Tibial nerve (tissue), 4 donors: ENCODE measurements at regions not wholly inside any gene's neighbourhood (a gene's known extent, or its start where the extent isn't known, plus 50 kb on each side); places are given as distances from the start of the nearest gene placed in this dataset.

Experiments
- DNase-seq, 2 donors: peaks; one replicate each; pipeline ENCODE4 v3.0.0-alpha.2; 2019; ENCODE audit warnings: low spot score in 2 of 2
- H3K27ac ChIP-seq, 4 donors: fragments of 200-600 bp; sonication (generic) in 3 of 4; one replicate each; pipeline ENCODE4 v1.5.1; 2017 to 2019; ENCODE audit warnings: mild to moderate bottlenecking in 1 of 4
- H3K27me3 ChIP-seq, 2 donors: fragments of 200-600 bp; sonication (generic) in 1 of 2; one replicate each; pipeline versions ENCODE4 v1.5.1 to v1.6.0; 2017 to 2019
- H3K36me3 ChIP-seq, 3 donors: fragments of 200-600 bp; sonication (generic); one replicate each; pipeline ENCODE4 v1.5.1; 2018 to 2019
- H3K4me1 ChIP-seq, 4 donors: fragments of 200-600 bp; sonication (generic) in 3 of 4; one replicate each; pipeline ENCODE4 v1.5.1; 2017 to 2019
- H3K4me3 ChIP-seq, 4 donors: fragments of 200-600 bp; sonication (generic) in 3 of 4; one replicate each; pipeline ENCODE4 v1.5.1; 2017 to 2019; ENCODE audit warnings: mild to moderate bottlenecking in 1 of 4, moderate library complexity in 1 of 4
- H3K9me3 ChIP-seq, 4 donors: fragments of 200-600 bp; sonication (generic) in 3 of 4; one replicate each; pipeline ENCODE4 v1.5.1; 2017 to 2019
- EP300 ChIP-seq, 2 donors: sonication (generic); formaldehyde crosslinking; IDR thresholded peaks; one replicate each; pipeline ENCODE4 v1.6.1; 2017; ENCODE audit warnings: antibody characterized with exemption in 2 of 2, mild to moderate bottlenecking in 1 of 2
- POLR2A ChIP-seq, 2 donors: fragments of 450-650 bp; IDR thresholded peaks; one replicate each; pipeline ENCODE4 v1.6.1; 2017; ENCODE audit warnings: antibody characterized with exemption in 2 of 2, mild to moderate bottlenecking in 2 of 2, moderate library complexity in 2 of 2
- WGBS, 2 donors: methylation state at CpG; one replicate each; pipeline ENCODE4 v1.1.5; 2018; 5-methylcytosine and 5-hydroxymethylcytosine counted together
- TF ChIP-seq, protein P1 (sequence below), 5 experiments: fragments of 200-600 bp in 3 of 5; fragments of 450-650 bp in 2 of 5; sonication (generic) in 3 of 5; IDR thresholded peaks; one replicate each; pipeline ENCODE4 v1.5.1; 2016 to 2019; ENCODE audit warnings: antibody characterized with exemption in 5 of 5, mild to moderate bottlenecking in 3 of 5, moderate library complexity in 2 of 5

DNA sequence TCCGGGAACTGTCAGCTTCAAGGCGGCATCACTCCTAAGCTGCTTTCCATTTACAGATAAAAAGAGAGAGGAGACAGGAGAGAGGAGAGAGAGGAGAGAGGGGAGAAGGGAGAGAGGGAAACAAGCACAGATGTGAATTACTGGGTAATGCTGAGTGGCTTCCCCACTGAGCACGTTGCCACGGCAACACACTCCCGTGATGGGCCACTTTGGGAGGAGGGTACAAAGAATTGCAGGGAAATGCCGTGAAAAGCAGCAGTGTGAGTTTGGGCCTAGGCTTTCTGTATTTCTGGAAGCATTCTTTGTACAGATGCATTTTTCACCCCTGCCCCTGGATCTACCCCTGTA is 128.0 kb upstream of the IRF2BP2 start:
- Histone ChIP-seq H3K27me3 (no peaks in the 10 kb centered on the region), H3K36me3 (no peaks in the 10 kb centered on the region), H3K27ac (no peak overlapping the region), H3K9me3 (no peaks in the 10 kb centered on the region), H3K4me1 (peaks cover 0 to under 1% (median under 1%) of the 10 kb centered on the region in 4 donors), H3K4me3 (no peak overlapping the region)
- 74 to 77% methylated on average over 6 of the region's 6 CpGs for WGBS, 2 donors
- DNase-seq: no peak
- TF ChIP-seq, protein P1, sequence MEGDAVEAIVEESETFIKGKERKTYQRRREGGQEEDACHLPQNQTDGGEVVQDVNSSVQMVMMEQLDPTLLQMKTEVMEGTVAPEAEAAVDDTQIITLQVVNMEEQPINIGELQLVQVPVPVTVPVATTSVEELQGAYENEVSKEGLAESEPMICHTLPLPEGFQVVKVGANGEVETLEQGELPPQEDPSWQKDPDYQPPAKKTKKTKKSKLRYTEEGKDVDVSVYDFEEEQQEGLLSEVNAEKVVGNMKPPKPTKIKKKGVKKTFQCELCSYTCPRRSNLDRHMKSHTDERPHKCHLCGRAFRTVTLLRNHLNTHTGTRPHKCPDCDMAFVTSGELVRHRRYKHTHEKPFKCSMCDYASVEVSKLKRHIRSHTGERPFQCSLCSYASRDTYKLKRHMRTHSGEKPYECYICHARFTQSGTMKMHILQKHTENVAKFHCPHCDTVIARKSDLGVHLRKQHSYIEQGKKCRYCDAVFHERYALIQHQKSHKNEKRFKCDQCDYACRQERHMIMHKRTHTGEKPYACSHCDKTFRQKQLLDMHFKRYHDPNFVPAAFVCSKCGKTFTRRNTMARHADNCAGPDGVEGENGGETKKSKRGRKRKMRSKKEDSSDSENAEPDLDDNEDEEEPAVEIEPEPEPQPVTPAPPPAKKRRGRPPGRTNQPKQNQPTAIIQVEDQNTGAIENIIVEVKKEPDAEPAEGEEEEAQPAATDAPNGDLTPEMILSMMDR (IDR thresholded peaks at IDR 0.05): no peak
- no peak for TF ChIP-seq EP300 (IDR thresholded peaks at IDR 0.05)
- TF ChIP-seq POLR2A (IDR thresholded peaks at IDR 0.05): no peak

DNA sequence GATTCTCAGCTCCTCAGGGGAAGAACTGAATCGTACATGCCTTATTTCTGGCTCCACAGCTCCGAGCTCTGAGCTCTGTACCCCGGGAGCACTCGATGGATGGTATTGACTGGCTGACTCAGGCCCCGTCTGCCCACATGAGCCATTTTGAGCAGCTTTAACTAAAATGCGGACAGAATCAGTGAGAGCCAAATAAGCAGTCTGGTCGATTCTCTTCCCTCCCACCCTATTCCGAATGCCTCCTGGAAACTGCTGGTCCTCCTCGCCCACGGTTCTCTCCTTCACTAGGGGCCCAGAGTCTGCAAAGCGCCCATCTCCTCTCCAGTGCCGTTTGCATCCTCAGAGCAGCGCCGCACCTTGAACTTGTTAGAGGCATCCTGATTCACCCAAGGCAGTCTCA is 125.9 kb upstream of the IRF2BP2 start:
- no peak for TF ChIP-seq POLR2A (IDR thresholded peaks at IDR 0.05)
- Histone ChIP-seq H3K27me3 (no peaks in the 10 kb centered on the region), H3K4me1 (peaks cover 0 to 18% (median 11%) of the 10 kb centered on the region in 4 donors), H3K9me3 (no peaks in the 10 kb centered on the region), H3K4me3 (no peak overlapping the region), H3K36me3 (no peaks in the 10 kb centered on the region), H3K27ac (no peak overlapping the region)
- WGBS, 2 donors: 88% methylated on average over 14 of the region's 14 CpGs
- no peak for DNase-seq

DNA sequence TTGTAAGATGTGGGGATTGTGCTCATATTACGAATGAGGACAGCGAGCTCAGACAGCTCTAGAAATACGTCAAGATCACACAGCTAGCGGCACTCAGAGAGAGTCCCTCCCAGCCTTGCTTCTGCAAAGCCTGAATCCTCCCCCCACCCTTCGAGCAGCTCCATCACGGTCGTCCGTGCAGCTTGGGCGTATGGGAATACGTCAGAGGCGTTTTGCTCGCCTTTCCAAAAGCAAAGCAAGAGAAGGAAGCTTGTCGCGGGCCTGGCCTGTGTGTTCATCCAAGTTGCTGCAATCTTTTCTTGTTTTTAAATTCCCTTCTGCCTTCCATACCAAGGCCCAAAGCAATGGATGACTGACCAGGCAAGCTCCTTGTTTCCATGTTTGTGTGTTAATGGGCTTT is 125.5 kb upstream of the IRF2BP2 start:
- H3K4me3 ChIP-seq: no peak overlapping the region
- 92 to 96% methylated on average over 14 of the region's 14 CpGs for WGBS, 2 donors
- peaks cover 0 to 22% (median 15%) of the 10 kb centered on the region in 4 donors for H3K4me1 ChIP-seq
- no peaks in the 10 kb centered on the region for H3K9me3 ChIP-seq
- TF ChIP-seq EP300 (IDR thresholded peaks at IDR 0.05) (no peak), POLR2A (IDR thresholded peaks at IDR 0.05) (no peak)
- TF ChIP-seq, protein P1 (IDR thresholded peaks at IDR 0.05): no peak
- DNase-seq: no peak
- H3K27ac ChIP-seq: no peak overlapping the region
- no peaks in the 10 kb centered on the region for H3K36me3 ChIP-seq
- H3K27me3 ChIP-seq: no peaks in the 10 kb centered on the region

DNA sequence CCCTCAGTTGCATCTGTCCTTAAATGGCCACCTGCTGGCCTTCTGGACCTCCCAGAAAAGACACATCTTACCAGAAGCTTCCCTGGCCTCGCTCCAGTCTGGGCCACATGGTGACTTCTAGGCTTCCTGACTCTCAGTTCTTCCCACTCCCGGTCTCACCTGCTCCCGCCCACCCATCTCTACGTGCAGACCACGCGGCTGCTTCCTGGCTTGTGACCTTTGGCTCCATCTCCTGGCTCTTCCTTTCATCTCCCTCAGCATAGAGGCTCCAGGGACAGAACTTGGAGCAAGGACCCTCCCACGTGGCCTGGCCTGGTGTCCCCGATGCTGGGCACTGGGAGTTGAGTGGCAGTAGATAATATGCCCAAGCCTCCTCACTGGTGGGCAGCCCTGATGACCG is 124.9 kb upstream of the IRF2BP2 start:
- no peaks in the 10 kb centered on the region for H3K9me3 ChIP-seq
- H3K36me3 ChIP-seq: no peaks in the 10 kb centered on the region
- TF ChIP-seq POLR2A (IDR thresholded peaks at IDR 0.05) (no peak), EP300 (IDR thresholded peaks at IDR 0.05) (no peak)
- TF ChIP-seq, protein P1 (IDR thresholded peaks at IDR 0.05): no peak
- WGBS, 2 donors: 69 to 70% methylated on average over 9 of the region's 9 CpGs
- peaks cover 0 to 22% (median 17%) of the 10 kb centered on the region in 4 donors for H3K4me1 ChIP-seq
- H3K27me3 ChIP-seq: no peaks in the 10 kb centered on the region
- H3K4me3 ChIP-seq: no peak overlapping the region
- no peak overlapping the region for H3K27ac ChIP-seq
- no peak for DNase-seq

DNA sequence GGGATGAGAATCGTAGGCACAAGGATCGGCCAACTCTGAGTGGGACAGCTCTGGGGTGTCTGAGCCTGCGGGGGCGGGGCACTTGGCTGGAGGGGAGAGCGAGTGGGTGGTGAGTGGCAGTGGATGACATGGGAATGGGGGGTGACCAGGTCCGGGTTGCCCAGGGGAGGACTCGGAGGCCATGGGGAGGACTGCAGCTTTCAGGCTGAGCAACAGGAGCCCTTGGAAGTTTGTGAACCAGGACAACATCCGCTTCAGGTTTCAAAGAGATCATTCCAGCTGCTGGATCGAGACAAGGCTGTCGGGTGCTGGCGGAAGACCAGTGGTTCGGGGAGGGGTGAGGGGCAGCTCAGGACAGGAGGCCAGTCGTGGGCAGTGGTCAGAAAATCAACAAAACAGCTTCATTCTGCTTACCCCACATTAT is 124.4 kb upstream of the IRF2BP2 start:
- peaks cover 0 to 22% (median 17%) of the 10 kb centered on the region in 4 donors for H3K4me1 ChIP-seq
- DNase-seq: no peak
- H3K36me3 ChIP-seq: no peaks in the 10 kb centered on the region
- H3K27me3 ChIP-seq: no peaks in the 10 kb centered on the region
- no peaks in the 10 kb centered on the region for H3K9me3 ChIP-seq
- H3K27ac ChIP-seq: no peak overlapping the region
- no peak for TF ChIP-seq POLR2A (IDR thresholded peaks at IDR 0.05)
- no peak for TF ChIP-seq EP300 (IDR thresholded peaks at IDR 0.05)
- TF ChIP-seq, protein P1 (IDR thresholded peaks at IDR 0.05): no peak
- no peak overlapping the region for H3K4me3 ChIP-seq
- WGBS, 2 donors: 81 to 83% methylated on average over 13 of the region's 13 CpGs

DNA sequence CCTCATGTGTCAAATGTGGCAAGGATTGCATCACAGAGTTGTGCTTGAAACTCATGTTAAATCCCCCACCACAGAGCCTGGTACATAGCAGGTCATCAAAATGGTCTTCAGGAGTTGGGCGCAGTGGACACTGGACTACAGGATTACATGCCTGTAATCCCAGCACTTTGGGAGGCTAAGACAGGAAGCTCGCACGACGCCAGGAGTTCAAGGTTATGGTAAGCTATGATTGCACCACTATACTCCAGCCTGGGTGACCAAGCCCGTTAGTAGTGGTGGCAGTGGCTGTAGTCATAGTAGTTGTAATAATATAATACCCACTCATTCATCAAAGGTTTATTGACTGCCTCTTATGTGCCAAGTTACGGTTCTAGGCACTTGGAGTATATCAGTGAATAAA is 123.4 kb upstream of the IRF2BP2 start:
- TF ChIP-seq EP300 (IDR thresholded peaks at IDR 0.05): no peak
- no peak for TF ChIP-seq POLR2A (IDR thresholded peaks at IDR 0.05)
- TF ChIP-seq, protein P1 (IDR thresholded peaks at IDR 0.05): no peak
- WGBS, 2 donors: 94 to 99% methylated on average over 6 of the region's 6 CpGs
- Histone ChIP-seq H3K9me3 (no peaks in the 10 kb centered on the region), H3K4me1 (peaks cover 0 to 23% (median 18%) of the 10 kb centered on the region in 4 donors), H3K27ac (no peak overlapping the region), H3K27me3 (no peaks in the 10 kb centered on the region), H3K36me3 (no peaks in the 10 kb centered on the region), H3K4me3 (no peak overlapping the region)
- no peak for DNase-seq
